ENCODE measurements at regions not wholly inside any gene's neighbourhood (a gene's known extent, or its start where the extent isn't known, plus 50 kb on each side); places are given as distances from the start of the nearest gene placed in this dataset.

DNA sequence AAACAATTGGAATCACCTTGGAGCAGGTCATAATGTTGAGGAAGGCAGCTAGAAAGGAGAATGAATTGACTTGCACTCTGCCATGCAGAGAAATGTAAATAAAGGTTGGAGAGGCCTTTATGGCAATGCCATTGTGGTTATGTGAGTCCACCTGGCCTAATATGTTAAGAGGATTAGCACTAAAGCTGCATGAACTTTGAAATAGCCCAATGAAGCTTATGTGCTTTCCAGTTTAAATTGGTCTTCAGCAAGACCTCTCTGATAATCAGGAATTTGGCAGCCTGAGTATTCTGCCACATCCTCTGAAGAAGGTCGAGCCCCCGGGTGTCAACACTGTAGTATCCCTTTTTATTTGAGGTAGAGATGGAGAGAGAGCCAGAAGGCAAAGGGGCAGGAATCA, 464.9 kb downstream of the CDH2 start:
- H3K9me3 Mint-ChIP-seq, result peaks cover 7% of the 10 kb centered on the region
- no peak overlapping the region for H3K27ac Mint-ChIP-seq
- TF ChIP-seq, protein P1, sequence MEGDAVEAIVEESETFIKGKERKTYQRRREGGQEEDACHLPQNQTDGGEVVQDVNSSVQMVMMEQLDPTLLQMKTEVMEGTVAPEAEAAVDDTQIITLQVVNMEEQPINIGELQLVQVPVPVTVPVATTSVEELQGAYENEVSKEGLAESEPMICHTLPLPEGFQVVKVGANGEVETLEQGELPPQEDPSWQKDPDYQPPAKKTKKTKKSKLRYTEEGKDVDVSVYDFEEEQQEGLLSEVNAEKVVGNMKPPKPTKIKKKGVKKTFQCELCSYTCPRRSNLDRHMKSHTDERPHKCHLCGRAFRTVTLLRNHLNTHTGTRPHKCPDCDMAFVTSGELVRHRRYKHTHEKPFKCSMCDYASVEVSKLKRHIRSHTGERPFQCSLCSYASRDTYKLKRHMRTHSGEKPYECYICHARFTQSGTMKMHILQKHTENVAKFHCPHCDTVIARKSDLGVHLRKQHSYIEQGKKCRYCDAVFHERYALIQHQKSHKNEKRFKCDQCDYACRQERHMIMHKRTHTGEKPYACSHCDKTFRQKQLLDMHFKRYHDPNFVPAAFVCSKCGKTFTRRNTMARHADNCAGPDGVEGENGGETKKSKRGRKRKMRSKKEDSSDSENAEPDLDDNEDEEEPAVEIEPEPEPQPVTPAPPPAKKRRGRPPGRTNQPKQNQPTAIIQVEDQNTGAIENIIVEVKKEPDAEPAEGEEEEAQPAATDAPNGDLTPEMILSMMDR (IDR thresholded peaks at IDR 0.05), result no peak
- no peaks in the 10 kb centered on the region for H3K27me3 Mint-ChIP-seq
- no peak for ATAC-seq
- POLR2A ChIA-PET, result no interaction called here
- no peaks in the 10 kb centered on the region for H3K4me1 Mint-ChIP-seq (ENCODE audit: low read depth)
- DNase-seq, result no peak
- CTCF ChIA-PET, result no interaction called here
- intact Hi-C loops (cut with micrococcal nuclease), result no loop called here
- H3K4me3 Mint-ChIP-seq, result no peak overlapping the region
- H3K36me3 Mint-ChIP-seq (ENCODE audit: low read depth), result no peaks in the 10 kb centered on the region

DNA sequence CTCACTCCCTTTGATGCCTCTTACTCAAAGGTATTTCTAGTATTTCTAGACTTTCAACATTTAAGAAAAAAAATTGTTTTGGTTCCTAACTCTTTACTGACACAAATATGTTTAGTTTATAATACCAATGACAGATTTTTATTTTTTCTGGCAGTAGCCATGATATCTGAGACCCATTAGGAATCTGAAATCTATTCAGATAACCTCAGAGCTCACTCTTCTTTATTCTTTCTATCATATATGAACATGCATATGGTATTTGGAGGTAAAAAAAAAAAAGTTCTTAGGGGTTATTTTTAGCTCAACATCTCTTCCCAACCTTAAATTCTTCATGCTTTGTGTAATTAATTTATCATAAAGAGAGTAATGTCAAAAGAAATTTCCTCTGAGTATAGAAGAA, 465.5 kb downstream of the CDH2 start:
- intact Hi-C loops (cut with micrococcal nuclease), result no loop called here
- no peaks in the 10 kb centered on the region for H3K27me3 Mint-ChIP-seq
- ChIA-PET POLR2A (no interaction called here), CTCF (no interaction called here)
- TF ChIP-seq, protein P1 (IDR thresholded peaks at IDR 0.05), result no peak
- no peak overlapping the region for H3K4me3 Mint-ChIP-seq
- no peak for DNase-seq
- H3K4me1 Mint-ChIP-seq (ENCODE audit: low read depth), result no peaks in the 10 kb centered on the region
- peaks cover 7% of the 10 kb centered on the region for H3K9me3 Mint-ChIP-seq
- ATAC-seq, result no peak
- no peak overlapping the region for H3K27ac Mint-ChIP-seq
- H3K36me3 Mint-ChIP-seq (ENCODE audit: low read depth), result no peaks in the 10 kb centered on the region

DNA sequence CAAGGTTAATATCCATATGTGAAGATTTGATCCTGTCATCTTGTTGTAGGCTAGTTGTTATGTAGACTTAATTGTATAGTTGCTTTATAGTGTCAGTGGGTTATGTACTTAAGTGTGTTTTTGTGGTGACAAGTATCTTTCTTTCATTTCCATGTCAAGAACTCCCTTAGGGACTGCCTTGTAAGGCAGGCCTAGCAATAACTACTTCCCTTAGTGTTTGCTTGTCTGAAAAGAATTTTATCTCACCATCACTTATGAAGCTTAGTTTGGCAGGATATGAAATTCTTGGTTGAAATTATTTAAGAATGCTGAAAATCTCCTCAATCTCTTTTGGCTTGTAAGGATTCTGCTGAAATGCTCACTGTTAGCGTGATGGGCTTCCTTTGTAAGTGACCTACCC, 467.6 kb downstream of the CDH2 start:
- no peak for DNase-seq
- Mint-ChIP-seq H3K36me3 (ENCODE audit: low read depth) (no peaks in the 10 kb centered on the region), H3K4me3 (no peak overlapping the region), H3K27me3 (no peaks in the 10 kb centered on the region), H3K27ac (no peak overlapping the region), H3K9me3 (peaks cover 7% of the 10 kb centered on the region), H3K4me1 (ENCODE audit: low read depth) (no peaks in the 10 kb centered on the region)
- ATAC-seq, result no peak
- intact Hi-C loops (cut with micrococcal nuclease), result no loop called here
- TF ChIP-seq, protein P1 (IDR thresholded peaks at IDR 0.05), result no peak
- POLR2A ChIA-PET, result no interaction called here
- CTCF ChIA-PET, result no interaction called here

DNA sequence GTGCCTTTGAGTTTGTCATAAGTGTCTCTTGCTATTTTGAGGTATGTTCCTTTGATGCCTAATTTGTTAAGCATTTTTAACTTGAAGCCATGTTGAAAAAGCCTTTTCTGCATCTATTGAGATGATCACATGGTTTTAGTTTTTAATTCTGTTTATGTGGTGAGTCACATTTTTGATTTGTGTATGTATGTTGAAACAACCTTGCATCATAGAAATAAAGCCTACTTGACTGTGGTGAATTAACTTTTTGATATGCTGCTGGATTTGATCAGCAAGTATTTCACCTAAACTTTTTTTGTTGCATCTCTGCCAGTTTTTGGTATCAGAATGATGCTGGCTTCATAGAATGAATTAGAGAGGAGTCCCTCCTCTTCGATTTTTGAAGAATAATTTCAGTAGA, 469.7 kb downstream of the CDH2 start:
- no peak overlapping the region for H3K27ac Mint-ChIP-seq
- ChIA-PET CTCF (no interaction called here), POLR2A (no interaction called here)
- no peaks in the 10 kb centered on the region for H3K36me3 Mint-ChIP-seq (ENCODE audit: low read depth)
- H3K9me3 Mint-ChIP-seq, result peaks cover 7% of the 10 kb centered on the region
- intact Hi-C loops (cut with micrococcal nuclease), result no loop called here
- no peak overlapping the region for H3K4me3 Mint-ChIP-seq
- TF ChIP-seq, protein P1 (IDR thresholded peaks at IDR 0.05), result no peak
- ATAC-seq, result no peak
- no peaks in the 10 kb centered on the region for H3K4me1 Mint-ChIP-seq (ENCODE audit: low read depth)
- no peak for DNase-seq
- no peaks in the 10 kb centered on the region for H3K27me3 Mint-ChIP-seq

DNA sequence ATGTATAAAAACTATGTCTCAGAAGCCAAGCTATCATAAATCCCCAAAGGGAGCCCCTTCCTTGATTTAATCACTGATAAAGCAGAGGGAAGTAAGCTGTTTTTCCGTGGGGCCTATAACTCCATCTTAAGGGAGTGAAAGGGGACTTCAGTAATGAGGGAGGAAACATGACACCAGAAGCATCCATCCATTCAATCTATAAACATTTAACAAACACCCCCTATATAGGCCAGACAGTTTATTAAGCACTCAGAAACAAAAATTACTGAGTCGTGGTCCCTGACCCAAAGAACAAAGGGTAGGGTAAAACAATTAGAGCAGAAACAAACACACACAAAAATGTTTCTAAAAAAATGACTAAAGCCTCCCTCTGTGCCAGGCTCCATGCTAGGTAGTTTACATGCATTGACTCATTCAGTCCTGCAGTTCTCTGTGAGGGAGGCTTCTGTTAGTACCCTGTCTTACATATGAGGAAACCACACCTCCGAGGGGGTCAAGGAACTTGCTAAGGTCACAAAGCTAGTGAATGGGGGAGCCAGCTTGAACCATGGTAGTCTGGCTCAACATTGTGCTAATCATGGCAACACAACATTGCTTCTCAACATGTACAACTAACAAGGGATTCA, 472.1 kb downstream of the CDH2 start:
- CTCF ChIA-PET, result no interaction called here
- Mint-ChIP-seq H3K9me3 (peaks cover 10% of the 10 kb centered on the region), H3K27ac (no peak overlapping the region), H3K4me1 (ENCODE audit: low read depth) (no peaks in the 10 kb centered on the region), H3K36me3 (ENCODE audit: low read depth) (no peaks in the 10 kb centered on the region), H3K27me3 (no peaks in the 10 kb centered on the region), H3K4me3 (no peak overlapping the region)
- DNase-seq, result no peak
- POLR2A ChIA-PET, result no interaction called here
- TF ChIP-seq, protein P1 (IDR thresholded peaks at IDR 0.05), result no peak
- no peak for ATAC-seq
- intact Hi-C loops (cut with micrococcal nuclease), result no loop called here

All from activated CD8-positive, alpha-beta T cell treated with anti-CD3 and anti-CD28 coated beads for 36 hours (primary cell).